Right lobe of liver (tissue), 4 donors: ENCODE measurements at regions not wholly inside any gene's neighbourhood (a gene's known extent, or its start where the extent isn't known, plus 50 kb on each side); places are given as distances from the start of the nearest gene placed in this dataset.

Experiments
- CTCF ChIP-seq, 4 donors: fragments of 200-600 bp in 3 of 4; fragments of 450-650 bp in 1 of 4; IDR thresholded peaks; one replicate each; pipeline versions ENCODE4 v1.5.1 to v1.8.0; 2016 to 2022; ENCODE audit warnings: antibody characterized with exemption in 4 of 4, mild to moderate bottlenecking in 2 of 4
- POLR2A ChIP-seq: fragments of 450-650 bp; IDR thresholded peaks from one replicate; pipeline ENCODE4 v1.6.1; 2017; ENCODE audit warnings: antibody characterized with exemption, mild to moderate bottlenecking
- donor health status: DM: no; HTN: no; CAD: no.
- donor health status: DM: no; HTN: no; CAD: no.
- donor health status: DM: no; HTN: yes; CAD: no.

DNA sequence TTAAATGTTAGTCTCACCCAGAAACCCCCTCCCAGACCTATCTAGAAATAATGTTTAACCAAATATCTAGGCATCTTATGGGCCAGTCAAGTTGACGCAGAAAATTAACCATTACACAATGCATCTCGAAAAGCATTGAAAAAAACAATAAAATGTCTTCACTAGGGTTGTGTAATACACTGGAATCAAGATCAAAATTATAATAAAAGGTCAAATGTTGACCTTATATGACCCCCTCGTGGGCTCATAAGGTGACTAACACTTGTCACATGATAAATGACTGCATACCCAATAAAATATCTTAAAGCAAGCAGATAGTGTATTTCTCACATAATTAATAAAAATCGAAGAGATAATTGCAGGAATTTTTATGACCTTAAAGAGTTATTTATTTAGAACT is 447.9 kb upstream of the DSEL start:
- TF ChIP-seq CTCF (IDR thresholded peaks at IDR 0.05) (no peak), POLR2A (no peak)
